HG03571 (cell line): ENCODE measurements at regions not wholly inside any gene's neighbourhood (a gene's known extent, or its start where the extent isn't known, plus 50 kb on each side); places are given as distances from the start of the nearest gene placed in this dataset.
"Not testable (repeated sequence)": the region's sequence is repeated elsewhere in the genome, so short reads cannot be mapped to it uniquely, and the experiment has no call there.

Experiments
- ATAC-seq: cut with Tn5 transposase; IDR thresholded peaks from one replicate; pipeline ENCODE4 v1.9.1; 2021; ENCODE audit not compliant: unreplicated experiment

- no peak for ATAC-seq
Measured at GRCh38 chr2:52345082-52345481, 1313.2 kb upstream of the NRXN1 start.

GRCh38 chr2:52343706-52344266, 1311.9 kb upstream of the NRXN1 start:
- no peak for ATAC-seq

GRCh38 chr2:52343010-52343409, 1311.1 kb upstream of the NRXN1 start:
- ATAC-seq, result no peak

GRCh38 chr2:52342458-52342857, 1310.5 kb upstream of the NRXN1 start:
- no peak for ATAC-seq

GRCh38 chr2:52341732-52342131, 1309.8 kb upstream of the NRXN1 start:
- no peak for ATAC-seq

GRCh38 chr2:52340171-52340570, 1308.2 kb upstream of the NRXN1 start:
- no peak for ATAC-seq

GRCh38 chr2:52337786-52338185, 1305.9 kb upstream of the NRXN1 start:
- ATAC-seq, result not testable (repeated sequence)

GRCh38 chr2:52336951-52337350, 1305.0 kb upstream of the NRXN1 start:
- ATAC-seq, result no peak

GRCh38 chr2:52335727-52336126, 1303.8 kb upstream of the NRXN1 start:
- ATAC-seq, result no peak

- ATAC-seq, result no peak
Measured at GRCh38 chr2:52334185-52334584, 1302.3 kb upstream of the NRXN1 start.

- no peak for ATAC-seq
Measured at GRCh38 chr2:52327641-52328040, 1295.7 kb upstream of the NRXN1 start.

- ATAC-seq, result no peak
Measured at GRCh38 chr2:52314231-52314630, 1282.3 kb upstream of the NRXN1 start.

- ATAC-seq, result no peak
Measured at GRCh38 chr2:52312486-52312885, 1280.6 kb upstream of the NRXN1 start.

GRCh38 chr2:52311862-52312261, 1279.9 kb upstream of the NRXN1 start:
- no peak for ATAC-seq

GRCh38 chr2:52308156-52308555, 1276.2 kb upstream of the NRXN1 start:
- no peak for ATAC-seq

- no peak for ATAC-seq
Measured at GRCh38 chr2:52294628-52295027, 1262.7 kb upstream of the NRXN1 start.

- no peak for ATAC-seq
Measured at GRCh38 chr2:52292801-52293200, 1260.9 kb upstream of the NRXN1 start.

GRCh38 chr2:52289741-52290140, 1257.8 kb upstream of the NRXN1 start:
- no peak for ATAC-seq

- no peak for ATAC-seq
Measured at GRCh38 chr2:52288596-52288995, 1256.7 kb upstream of the NRXN1 start.

GRCh38 chr2:52269696-52270485, 1238.0 kb upstream of the NRXN1 start:
- ATAC-seq, result no peak

GRCh38 chr2:52264911-52265310, 1233.0 kb upstream of the NRXN1 start:
- ATAC-seq, result no peak

- ATAC-seq, result no peak
Measured at GRCh38 chr2:52264488-52264887, 1232.6 kb upstream of the NRXN1 start.

GRCh38 chr2:52260904-52261303, 1229.0 kb upstream of the NRXN1 start:
- ATAC-seq, result no peak
